Stimulated activated effector memory CD8-positive, alpha-beta T cell treated with anti-CD3 and anti-CD28 coated beads, Interleukin-12 subunit alpha, Interleukin-12 subunit beta, amount 100 ng/mL, for 72 hours (primary cell): ENCODE measurements at regions not wholly inside any gene's neighbourhood (a gene's known extent, or its start where the extent isn't known, plus 50 kb on each side); places are given as distances from the start of the nearest gene placed in this dataset.

Experiments used
- ATAC-seq: fragments of 150-1000 bp; cut with Tn5 transposase; 2 replicates; pipeline ENCODE4 v1.10.0; 2021
- DNase-seq, 2 donors: peaks; one replicate each; pipeline ENCODE4 v3.0.0; 2021 to 2022; ENCODE audit warnings: low spot score in 2 of 2
- H3K27ac Mint-ChIP-seq: one replicate; pipeline ENCODE4 v1.8.0; 2022; ENCODE audit warnings: mild to moderate bottlenecking, mixed read lengths
- H3K36me3 Mint-ChIP-seq: one replicate; pipeline ENCODE4 v1.8.0; 2022; ENCODE audit warnings: mild to moderate bottlenecking, mixed read lengths
- H3K4me1 Mint-ChIP-seq: one replicate; pipeline ENCODE4 v1.8.0; 2022; ENCODE audit warnings: mixed read lengths
- H3K4me3 Mint-ChIP-seq: one replicate; pipeline ENCODE4 v1.8.0; 2022; ENCODE audit warnings: mild to moderate bottlenecking, mixed read lengths
- H3K9me3 Mint-ChIP-seq: one replicate; pipeline ENCODE4 v1.8.0; 2022; ENCODE audit warnings: mixed read lengths

DNA sequence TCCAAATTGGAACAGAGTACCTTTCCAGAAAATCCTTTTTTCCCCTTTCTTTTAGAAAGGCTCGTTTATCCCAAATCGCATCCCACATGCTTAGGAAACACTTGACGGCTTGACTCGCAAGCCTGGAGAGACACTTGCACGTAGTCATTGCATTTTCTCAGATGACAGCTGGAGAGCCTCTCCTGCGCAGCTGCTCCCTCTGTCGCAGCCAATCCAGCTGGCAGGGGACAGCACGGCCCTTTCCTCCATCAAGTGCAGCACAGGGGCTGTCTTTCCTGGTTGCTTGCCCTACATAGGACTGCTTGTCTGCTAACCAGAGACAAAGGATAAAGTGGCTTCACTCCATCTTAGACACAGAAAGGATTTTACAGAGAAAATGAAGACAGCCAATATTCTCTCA lies 77.6 kb upstream of the RGS17 start:
- DNase-seq: no peak
- no peak for ATAC-seq
- Mint-ChIP-seq H3K27ac (no peak overlapping the region), H3K4me1 (no peaks in the 10 kb centered on the region), H3K36me3 (no peaks in the 10 kb centered on the region), H3K9me3 (no peaks in the 10 kb centered on the region), H3K4me3 (no peak overlapping the region)

DNA sequence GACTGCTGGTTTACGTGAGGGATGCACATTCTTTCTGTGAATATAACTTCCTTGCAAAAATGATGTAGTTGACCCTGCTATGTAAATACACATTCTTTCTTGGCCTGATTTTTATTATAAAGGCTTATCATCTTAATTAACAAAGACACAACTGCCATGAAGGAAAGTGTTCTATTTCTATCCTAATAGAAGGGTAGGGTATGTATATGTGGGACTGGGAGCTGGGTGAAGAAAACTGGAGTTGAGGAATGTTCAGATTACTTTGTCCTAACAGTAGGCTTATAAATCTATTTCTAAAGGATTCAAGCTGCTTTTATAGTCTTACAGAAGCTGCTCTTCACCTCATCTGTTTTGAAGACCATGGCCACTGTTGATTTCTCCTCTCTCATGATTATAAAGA lies 76.5 kb upstream of the RGS17 start:
- no peak for ATAC-seq
- H3K27ac Mint-ChIP-seq: no peak overlapping the region
- H3K4me1 Mint-ChIP-seq: no peaks in the 10 kb centered on the region
- no peak overlapping the region for H3K4me3 Mint-ChIP-seq
- no peaks in the 10 kb centered on the region for H3K9me3 Mint-ChIP-seq
- no peak for DNase-seq
- H3K36me3 Mint-ChIP-seq: no peaks in the 10 kb centered on the region

DNA sequence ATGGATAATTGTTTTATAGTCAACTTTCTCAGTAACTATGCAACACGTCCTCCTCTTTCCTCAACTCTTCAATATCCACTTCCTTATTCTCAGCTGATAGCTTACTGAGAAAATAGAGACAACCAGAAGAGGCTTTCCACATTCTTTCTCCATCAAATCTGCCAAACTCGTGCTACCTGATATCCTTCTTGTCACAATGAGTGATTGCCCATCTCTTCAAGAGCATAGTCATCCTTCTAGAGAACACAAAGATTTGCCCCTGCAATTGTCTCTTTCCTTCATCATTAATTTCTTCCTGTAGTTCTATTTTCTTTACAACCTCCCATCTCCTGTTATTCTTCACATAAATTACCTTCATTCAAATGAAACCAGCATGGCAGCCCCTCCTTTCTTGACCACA lies 75.9 kb upstream of the RGS17 start:
- ATAC-seq (no peak), DNase-seq (no peak)
- Mint-ChIP-seq H3K9me3 (no peaks in the 10 kb centered on the region), H3K4me3 (no peak overlapping the region), H3K36me3 (no peaks in the 10 kb centered on the region), H3K27ac (no peak overlapping the region), H3K4me1 (no peaks in the 10 kb centered on the region)

DNA sequence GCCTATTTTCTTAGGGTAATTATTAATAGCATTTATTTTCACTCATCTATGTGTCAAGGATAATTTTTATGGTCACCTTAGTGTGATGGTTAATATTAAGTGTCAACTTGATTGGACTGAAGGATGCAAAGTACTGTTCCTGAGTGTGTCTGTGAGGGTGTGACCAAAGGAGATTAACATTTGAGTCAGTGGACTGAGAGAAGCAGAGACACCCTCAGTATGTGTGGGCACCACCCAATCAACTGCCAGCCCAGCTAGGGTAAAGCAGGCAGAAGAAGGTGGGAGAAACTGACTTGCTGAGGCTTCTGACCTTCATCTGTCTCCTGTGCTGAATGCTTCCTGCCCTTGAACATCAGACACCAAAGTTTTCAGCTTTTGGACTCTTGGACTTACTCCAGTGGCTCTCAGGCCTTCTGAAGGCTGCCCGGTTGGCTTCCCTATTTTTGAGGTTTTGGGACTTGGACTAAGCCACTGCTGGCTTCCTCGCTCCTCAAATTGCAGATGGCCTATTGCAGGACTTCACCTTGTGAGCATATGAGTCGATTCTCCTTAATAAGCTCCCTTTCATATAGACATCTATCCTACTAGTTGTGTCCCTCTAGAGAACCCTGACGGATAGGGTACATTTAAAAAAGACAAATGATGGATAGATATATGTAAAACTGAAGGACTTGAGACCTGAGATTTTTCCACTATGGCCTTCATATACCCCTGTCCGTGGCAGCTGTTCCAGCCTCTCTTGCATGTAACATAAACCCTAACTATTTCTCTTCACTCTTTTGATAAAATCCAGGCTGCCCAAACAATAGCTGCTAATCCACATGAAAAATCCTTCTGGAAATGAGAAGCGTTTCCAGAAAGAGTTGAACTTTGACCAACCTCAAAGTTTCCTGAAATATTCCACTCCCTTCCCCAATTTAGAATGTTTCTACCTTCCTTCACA lies 62.1 kb upstream of the RGS17 start:
- H3K9me3 Mint-ChIP-seq: no peaks in the 10 kb centered on the region
- H3K4me1 Mint-ChIP-seq: no peaks in the 10 kb centered on the region
- H3K27ac Mint-ChIP-seq: no peak overlapping the region
- ATAC-seq (no peak), DNase-seq (no peak)
- no peaks in the 10 kb centered on the region for H3K36me3 Mint-ChIP-seq
- H3K4me3 Mint-ChIP-seq: no peak overlapping the region

DNA sequence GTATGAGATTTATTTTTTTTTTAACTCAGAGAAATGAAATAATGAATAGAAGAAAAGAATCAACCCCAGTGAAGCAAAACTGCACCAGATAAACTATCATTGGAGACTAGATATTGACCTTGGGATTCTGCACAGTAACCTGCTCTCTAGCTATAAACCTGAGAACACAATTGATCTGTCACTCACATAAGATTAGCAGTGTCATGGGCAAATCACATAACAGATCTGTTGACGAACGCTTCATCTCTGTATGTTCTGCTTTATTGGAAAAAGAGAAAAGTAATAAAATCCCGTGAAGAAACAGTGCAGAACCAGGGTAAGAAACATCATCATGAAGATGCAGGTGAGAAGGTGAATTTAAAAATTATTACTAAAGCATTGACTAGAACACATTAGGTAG lies 52.8 kb upstream of the RGS17 start:
- Mint-ChIP-seq H3K9me3 (no peaks in the 10 kb centered on the region), H3K36me3 (no peaks in the 10 kb centered on the region), H3K4me3 (no peak overlapping the region), H3K4me1 (no peaks in the 10 kb centered on the region), H3K27ac (no peak overlapping the region)
- ATAC-seq: no peak
- no peak for DNase-seq
